Adrenal gland (tissue), 9 donors: ENCODE measurements at regions not wholly inside any gene's neighbourhood (a gene's known extent, or its start where the extent isn't known, plus 50 kb on each side); places are given as distances from the start of the nearest gene placed in this dataset.
A peak's percentile ranks its signal among the peaks of the same experiment; 100 is the strongest.

Source experiments
- DNase-seq, 7 donors: peaks; one replicate each; pipeline ENCODE4 v3.0.0-alpha.2; 2019 to 2020
- H3K27ac ChIP-seq, 5 donors: fragments of 200-600 bp; sonication (generic) in 4 of 5; 1 replicate in 3 of 5; 2 replicates in 2 of 5; pipeline versions ENCODE4 v1.5.1 to v1.8.0; 2016 to 2020; ENCODE audit warnings: mild to moderate bottlenecking in 1 of 5
- H3K27me3 ChIP-seq: fragments of 200-600 bp; 2 replicates; pipeline ENCODE4 v1.8.0; 2021
- H3K36me3 ChIP-seq, 2 donors: fragments of 200-600 bp; replicated peaks in 1 of 2; 1 replicate in 1 of 2; 2 replicates in 1 of 2; pipeline versions ENCODE4 v1.5.1 to v1.8.0; 2018 to 2022
- H3K4me1 ChIP-seq, 2 donors: fragments of 200-600 bp; replicated peaks in 1 of 2; 1 replicate in 1 of 2; 2 replicates in 1 of 2; pipeline versions ENCODE4 v1.5.1 to v1.8.0; 2018 to 2021
- H3K4me3 ChIP-seq, 4 donors: fragments of 200-600 bp; sonication (generic) in 3 of 4; one replicate each; pipeline ENCODE4 v1.5.1; 2016 to 2018
- H3K9me3 ChIP-seq, 3 donors: fragments of 200-600 bp; sonication (generic) in 1 of 3; replicated peaks in 1 of 3; 1 replicate in 2 of 3; 2 replicates in 1 of 3; pipeline versions ENCODE4 v1.5.1 to v1.8.0; 2016 to 2021
- POLR2A ChIP-seq, 2 donors: fragments of 450-650 bp; IDR thresholded peaks; one replicate each; pipeline ENCODE4 v1.6.1; 2017; ENCODE audit warnings: antibody characterized with exemption in 2 of 2, mild to moderate bottlenecking in 2 of 2, moderate library complexity in 1 of 2
- WGBS, 4 donors: extraction: QIAGEN DNeasy Blood & Tissue Kit in 2 of 4; methylation state at CpG; one replicate each; pipeline versions ENCODE4 v1.1.5 to v1.1.7; 2013 to 2017; 5-methylcytosine and 5-hydroxymethylcytosine counted together
- intact Hi-C, 2 donors: fragments of 100-400 bp; cut with DNase I; formaldehyde crosslinking; loops; one replicate each; pipeline versions ENCODE4 v1.14.1 to v1.15.0; 2022 to 2023
- TF ChIP-seq, protein P1 (sequence below), 6 experiments: fragments of 450-650 bp in 4 of 6; fragments of 200-600 bp in 2 of 6; sonication (generic) in 1 of 6; IDR thresholded peaks; 1 replicate in 5 of 6; 2 replicates in 1 of 6; pipeline versions ENCODE4 v1.5.1 to v1.8.0; 2016 to 2021; ENCODE audit warnings: antibody characterized with exemption in 6 of 6, mild to moderate bottlenecking in 2 of 6, moderate library complexity in 1 of 6
- donor health status: healthy with polysubstance abuse.
- donor health status: Bipolar disorder and iron deficiency.
- donor health status: DM: yes; HTN: yes; CAD: no.
- donor health status: DM: no; HTN: no; CAD: no.
- donor health status: DM: no; HTN: no; CAD: no.

DNA sequence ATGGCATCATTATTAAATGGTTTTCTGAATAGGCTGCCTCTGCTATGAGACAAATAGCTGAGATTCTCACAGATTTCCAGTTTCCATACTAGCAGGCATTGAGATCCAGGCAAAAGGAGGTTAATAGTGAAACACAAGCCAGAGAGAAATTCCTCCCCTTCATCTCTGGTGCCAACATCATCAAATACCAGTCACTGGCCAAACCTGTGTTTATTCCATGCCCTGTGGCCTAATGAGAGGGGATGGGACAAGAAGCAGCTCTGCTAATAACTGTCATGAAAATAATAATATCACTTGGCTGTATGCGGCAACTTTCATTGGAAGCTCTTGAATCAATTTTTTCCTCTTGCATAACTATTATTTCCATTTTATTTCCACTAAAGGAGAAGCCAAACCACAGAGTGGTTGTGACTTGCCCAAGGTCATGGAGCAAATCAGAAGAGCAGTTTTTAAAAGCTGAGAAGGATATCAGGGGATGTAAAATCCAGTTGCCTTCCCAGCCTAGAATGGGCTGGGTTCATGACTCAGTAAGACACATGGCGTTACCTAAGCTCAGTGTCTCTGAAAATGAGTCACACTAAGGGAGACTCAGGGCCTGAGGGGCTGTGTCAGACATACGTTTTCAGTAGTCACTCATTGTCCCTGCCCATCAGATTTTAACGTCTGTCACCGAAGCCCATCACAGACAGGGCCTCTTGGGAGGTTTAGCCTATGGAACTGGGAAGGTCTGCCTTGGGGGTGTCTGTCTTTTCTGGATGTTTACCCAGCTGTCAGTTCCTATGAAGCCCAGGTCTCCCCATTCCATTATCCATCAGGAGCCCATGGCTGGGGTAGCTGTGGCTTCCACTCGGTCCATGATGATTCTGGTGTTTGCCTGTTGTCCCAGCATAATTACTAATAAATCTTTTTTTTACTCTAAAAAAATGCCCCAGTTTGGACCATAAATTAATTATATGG lies 208.8 kb upstream of the EEA1 start:
- Histone ChIP-seq H3K27me3 (no peaks in the 10 kb centered on the region), H3K4me3 (no peak overlapping the region), H3K9me3 (no peaks in the 10 kb centered on the region), H3K27ac (peak overlapping the region in 2 of 5 donors; percentile 35 to 43), H3K4me1 (peaks cover 0 to 9% of the 10 kb centered on the region in 2 donors), H3K36me3 (no peaks in the 10 kb centered on the region)
- 59 to 70% (median 64%) methylated on average over 3 to 6 of the region's 6 CpGs for WGBS, 4 donors
- intact Hi-C loops, result no loop called here
- peak; percentile 26 to 64 (median 57) for DNase-seq
- TF ChIP-seq, protein P1, sequence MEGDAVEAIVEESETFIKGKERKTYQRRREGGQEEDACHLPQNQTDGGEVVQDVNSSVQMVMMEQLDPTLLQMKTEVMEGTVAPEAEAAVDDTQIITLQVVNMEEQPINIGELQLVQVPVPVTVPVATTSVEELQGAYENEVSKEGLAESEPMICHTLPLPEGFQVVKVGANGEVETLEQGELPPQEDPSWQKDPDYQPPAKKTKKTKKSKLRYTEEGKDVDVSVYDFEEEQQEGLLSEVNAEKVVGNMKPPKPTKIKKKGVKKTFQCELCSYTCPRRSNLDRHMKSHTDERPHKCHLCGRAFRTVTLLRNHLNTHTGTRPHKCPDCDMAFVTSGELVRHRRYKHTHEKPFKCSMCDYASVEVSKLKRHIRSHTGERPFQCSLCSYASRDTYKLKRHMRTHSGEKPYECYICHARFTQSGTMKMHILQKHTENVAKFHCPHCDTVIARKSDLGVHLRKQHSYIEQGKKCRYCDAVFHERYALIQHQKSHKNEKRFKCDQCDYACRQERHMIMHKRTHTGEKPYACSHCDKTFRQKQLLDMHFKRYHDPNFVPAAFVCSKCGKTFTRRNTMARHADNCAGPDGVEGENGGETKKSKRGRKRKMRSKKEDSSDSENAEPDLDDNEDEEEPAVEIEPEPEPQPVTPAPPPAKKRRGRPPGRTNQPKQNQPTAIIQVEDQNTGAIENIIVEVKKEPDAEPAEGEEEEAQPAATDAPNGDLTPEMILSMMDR (IDR thresholded peaks at IDR 0.05), result no peak
- no peak for TF ChIP-seq POLR2A (IDR thresholded peaks at IDR 0.05)

DNA sequence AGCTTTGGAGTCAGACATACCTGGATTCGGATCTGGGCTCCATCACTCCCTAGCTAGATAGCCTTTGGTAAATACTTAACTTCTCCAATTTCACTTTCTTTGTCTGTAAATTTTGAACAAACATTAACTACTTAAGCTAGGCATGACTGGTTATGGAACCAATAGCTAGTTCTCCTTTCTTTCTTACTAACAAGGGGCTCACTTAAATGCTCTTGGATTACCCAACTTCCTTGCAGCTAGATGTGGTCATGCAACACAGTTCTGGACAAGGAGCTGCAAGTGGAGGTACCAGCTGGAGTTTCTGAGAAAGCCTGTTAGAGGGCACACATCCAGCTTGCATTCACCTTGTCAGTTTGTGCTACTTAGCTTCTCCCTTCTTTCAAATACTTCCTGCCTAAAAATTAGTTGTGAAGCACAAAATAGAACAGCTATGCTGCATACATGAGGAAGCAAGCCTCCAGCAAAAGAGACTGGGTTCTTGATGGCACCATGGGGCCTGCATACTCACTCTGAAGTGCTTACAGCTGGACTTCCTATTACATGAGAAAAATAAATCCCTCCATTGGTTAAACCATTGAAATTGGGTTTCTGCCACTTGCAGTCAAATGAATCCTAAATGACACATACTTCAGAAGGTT lies 210.1 kb upstream of the EEA1 start:
- TF ChIP-seq POLR2A (IDR thresholded peaks at IDR 0.05), result no peak
- TF ChIP-seq, protein P1 (IDR thresholded peaks at IDR 0.05), result no peak
- no peak for DNase-seq
- Histone ChIP-seq H3K4me1 (peaks cover 0 to 9% of the 10 kb centered on the region in 2 donors), H3K27ac (no peak overlapping the region), H3K27me3 (no peaks in the 10 kb centered on the region), H3K9me3 (no peaks in the 10 kb centered on the region), H3K4me3 (no peak overlapping the region), H3K36me3 (no peaks in the 10 kb centered on the region)
- 79 to 91% (median 81%) methylated on average over 1 of the region's 1 CpG for WGBS, 4 donors
- intact Hi-C loops, result no loop called here

DNA sequence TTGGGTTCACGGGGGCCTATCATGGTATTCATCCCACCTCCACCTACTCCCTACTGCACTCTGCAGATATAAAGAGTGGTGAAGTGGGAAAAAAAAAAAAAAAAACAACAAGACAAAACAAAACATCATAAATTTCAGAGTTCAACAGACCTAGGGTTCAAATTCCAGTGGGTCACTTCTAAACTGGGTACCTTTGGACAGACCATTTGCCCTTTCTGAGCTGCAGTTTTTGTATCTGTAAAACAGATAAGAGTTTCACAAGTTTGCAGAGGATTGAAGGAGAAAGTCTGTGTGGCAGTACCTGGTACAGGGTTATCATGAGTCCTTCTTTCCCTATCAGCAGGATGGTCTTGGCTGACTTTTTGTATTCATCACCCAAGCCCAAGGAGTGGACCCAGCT lies 211.2 kb upstream of the EEA1 start:
- intact Hi-C loops, result no loop called here
- TF ChIP-seq POLR2A (IDR thresholded peaks at IDR 0.05), result no peak
- TF ChIP-seq, protein P1 (IDR thresholded peaks at IDR 0.05), result no peak
- H3K4me1 ChIP-seq, result peaks cover 0 to 9% of the 10 kb centered on the region in 2 donors
- WGBS, 4 donors, result 90 to 100% (median 97%) methylated on average over 1 of the region's 1 CpG
- H3K9me3 ChIP-seq, result no peaks in the 10 kb centered on the region
- no peak overlapping the region for H3K4me3 ChIP-seq
- no peaks in the 10 kb centered on the region for H3K27me3 ChIP-seq
- no peaks in the 10 kb centered on the region for H3K36me3 ChIP-seq
- no peak overlapping the region for H3K27ac ChIP-seq
- DNase-seq, result no peak

DNA sequence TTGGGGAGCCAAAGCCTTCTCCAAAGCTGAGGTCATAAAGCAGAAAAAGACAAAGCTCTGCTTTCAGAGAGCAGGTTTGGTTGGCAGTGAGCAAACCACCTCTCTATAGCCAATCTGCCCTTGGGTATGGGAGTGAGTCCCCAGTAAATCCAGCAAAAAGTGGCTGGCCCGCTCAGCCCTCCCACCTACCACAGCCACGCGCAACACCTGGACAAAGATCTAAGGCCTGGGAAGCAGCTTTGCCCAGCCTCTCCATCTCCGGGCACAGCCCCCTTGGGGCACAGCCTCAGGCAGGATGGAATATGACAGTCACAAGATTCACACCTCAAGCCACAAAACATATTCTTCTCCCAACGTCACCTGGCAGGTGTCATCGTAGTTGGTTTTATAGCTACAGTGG lies 211.7 kb upstream of the EEA1 start:
- WGBS, 4 donors, result 89 to 100% (median 97%) methylated on average over 3 to 6 of the region's 6 CpGs
- no peak overlapping the region for H3K4me3 ChIP-seq
- peaks cover 0 to 9% of the 10 kb centered on the region in 2 donors for H3K4me1 ChIP-seq
- no peak overlapping the region for H3K27ac ChIP-seq
- intact Hi-C loops, result no loop called here
- H3K27me3 ChIP-seq, result no peaks in the 10 kb centered on the region
- H3K36me3 ChIP-seq, result no peaks in the 10 kb centered on the region
- H3K9me3 ChIP-seq, result no peaks in the 10 kb centered on the region
- no peak for DNase-seq
- TF ChIP-seq, protein P1 (IDR thresholded peaks at IDR 0.05), result no peak
- TF ChIP-seq POLR2A (IDR thresholded peaks at IDR 0.05), result no peak
